ENCODE measurements at regions not wholly inside any gene's neighbourhood (a gene's known extent, or its start where the extent isn't known, plus 50 kb on each side); places are given as distances from the start of the nearest gene placed in this dataset.

- 83% methylated on average over 4 of the region's 4 CpGs; no CpG with 5 or more reads in 1 of the 2 experiments for WGBS, 2 experiments (ENCODE audit: extremely low coverage in 1 of 2, insufficient coverage in 1 of 2, insufficient read length in 1 of 2, insufficient replicate concordance in 2 of 2, low coverage in 1 of 2, low lambda C conversion rate in 2 of 2, missing lambda C conversion rate in 1 of 2)
- FAIRE-seq = no peak
- no peaks in the 10 kb centered on the region for H3K79me1 ChIP-seq (ENCODE audit: low read depth, low read length)
- no peak for TF ChIP-seq RBBP5 (IDR thresholded peaks at IDR 0.05; ENCODE audit: borderline replicate concordance, low read depth, low read length)
- no peak for TF ChIP-seq POU5F1 (IDR thresholded peaks at IDR 0.05; ENCODE audit: low read depth, low read length)
- no peak for TF ChIP-seq KDM4A (IDR thresholded peaks at IDR 0.05; ENCODE audit: low read depth, low read length, severe bottlenecking)
- TF ChIP-seq EGR1 (IDR thresholded peaks at IDR 0.05; ENCODE audit: borderline replicate concordance, low read depth, low read length) = no peak
- no peak for TF ChIP-seq CREB1 (IDR thresholded peaks at IDR 0.05)
- TF ChIP-seq HDAC2 (IDR thresholded peaks at IDR 0.05; ENCODE audit: borderline replicate concordance in 1 of 2, low read depth in 2 of 2, low read length in 2 of 2) = no peak
- no peak for TF ChIP-seq TAF7 (optimal IDR thresholded peaks at IDR 0.05; ENCODE audit: borderline replicate concordance, low read depth, low read length)
- no peak for TF ChIP-seq BCL11A (IDR thresholded peaks at IDR 0.05; ENCODE audit: low read depth in 2 of 2, low read length in 2 of 2)
- TF ChIP-seq RFX5 (IDR thresholded peaks at IDR 0.05; ENCODE audit: borderline replicate concordance, low read depth, low read length) = no peak
- TF ChIP-seq PHF8 (conservative IDR thresholded peaks at IDR 0.05; ENCODE audit: low read depth, low read length) = no peak
- no peak for TF ChIP-seq MAFK (IDR thresholded peaks at IDR 0.05; ENCODE audit: low read depth, low read length)
- TF ChIP-seq JUN (IDR thresholded peaks at IDR 0.05; ENCODE audit: low read depth, low read length) = no peak
- TF ChIP-seq EZH2 (IDR thresholded peaks at IDR 0.05; ENCODE audit: low read depth, low read length, severe bottlenecking) = no peak
- no peak for TF ChIP-seq ASH2L (IDR thresholded peaks at IDR 0.05; ENCODE audit: low read length)
- TF ChIP-seq YY1 (IDR thresholded peaks at IDR 0.05; ENCODE audit: low read depth, low read length) = no peak
- no peak for TF ChIP-seq SP4 (IDR thresholded peaks at IDR 0.05; ENCODE audit: low read length)
These were observed 185.8 kb upstream of the PLD5 start for GRCh38 chr1:242710286-242710685.

More at GRCh38 chr1:242710286-242710685, 185.8 kb upstream of the PLD5 start:
- CTCF ChIA-PET (ENCODE audit: partially characterized antibody) = interaction anchor here (0.6 to 1.6 kb wide), 3 partner anchors 11 to 711 kb away, joined by 3 to 5 read pairs (median 3); partner anchors contain the start of gene MAP1LC3C
- Histone ChIP-seq H3K14ac (ENCODE audit: insufficient read length) (no peak overlapping the region), H4K8ac (ENCODE audit: extremely low read depth, insufficient read depth, low read length) (no peak overlapping the region), H3K9ac (replicated peaks in 1 of 4; ENCODE audit: extremely low read depth in 1 of 4, low read depth in 3 of 4, low read length in 3 of 4) (no peak overlapping the region), H2BK20ac (ENCODE audit: low read length) (no peak overlapping the region), H2BK5ac (ENCODE audit: low read depth, low read length) (no peak overlapping the region), H3K27ac (ENCODE audit: low read depth, low read length) (no peak overlapping the region), H3K4ac (replicated peaks; ENCODE audit: insufficient read length, low read depth, low read length) (no peak overlapping the region), H2BK120ac (replicated peaks; ENCODE audit: low read depth, low read length) (no peak overlapping the region), H3K18ac (ENCODE audit: extremely low read depth, low read length) (no peak overlapping the region), H2BK12ac (ENCODE audit: low read depth, low read length) (no peak overlapping the region), H2BK15ac (ENCODE audit: low read length) (no peak overlapping the region), H3K4me2 (ENCODE audit: insufficient read depth in 1 of 2, low read depth in 2 of 2, low read length in 2 of 2) (no peak overlapping the region), H3K9me3 (ENCODE audit: insufficient read depth in 2 of 2, low read depth in 1 of 2, low read length in 1 of 2) (no peaks in the 10 kb centered on the region), H3K79me2 (ENCODE audit: control insufficient read depth in 1 of 2, insufficient read depth in 2 of 2, low read length in 2 of 2) (no peaks in the 10 kb centered on the region), H3K4me3 (ENCODE audit: extremely low read depth in 1 of 4, insufficient read depth in 2 of 4, low read depth in 3 of 4, low read length in 4 of 4) (no peak overlapping the region), H2AK5ac (ENCODE audit: low read depth, low read length) (no peak overlapping the region), H3K27me3 (replicated peaks in 1 of 4; ENCODE audit: control insufficient read depth in 3 of 4, extremely low read depth in 1 of 4, insufficient read depth in 3 of 4, low read length in 3 of 4) (no peaks in the 10 kb centered on the region; a peak in 2 of 7 replicates), H4K91ac (replicated peaks; ENCODE audit: insufficient read length, low read length) (no peak overlapping the region), H4K5ac (ENCODE audit: insufficient read length, low read depth, low read length) (no peak overlapping the region), H3K4me1 (replicated peaks in 1 of 4; ENCODE audit: control insufficient read depth in 3 of 4, insufficient read depth in 4 of 4, low read length in 3 of 4) (peaks cover 0 to 8% (median 2%) of the 10 kb centered on the region in 4 experiments; a peak in 4 of 7 replicates), H3K56ac (replicated peaks; ENCODE audit: insufficient read length, low read depth, low read length) (no peak overlapping the region), H2AFZ (ENCODE audit: low read length) (no peak overlapping the region), H3K36me3 (ENCODE audit: control insufficient read depth in 2 of 4, insufficient read depth in 4 of 4, low read length in 3 of 4) (no peaks in the 10 kb centered on the region), H4K20me1 (replicated peaks in 1 of 2; ENCODE audit: control insufficient read depth in 1 of 2, insufficient read depth in 2 of 2, low read length in 2 of 2) (no peaks in the 10 kb centered on the region), H3K23ac (ENCODE audit: insufficient read length) (no peak overlapping the region), H3K23me2 (ENCODE audit: low read depth, low read length) (peaks cover 1% of the 10 kb centered on the region; the same call in 1 of the 2 replicates)
- no peak for DNase-seq (ENCODE audit: low read depth in 1 of 2, low spot score in 2 of 2)
- POLR2A ChIA-PET (ENCODE audit: partially characterized antibody) = no interaction called here
